Neural progenitor cell (in vitro differentiated cells): ENCODE measurements at regions not wholly inside any gene's neighbourhood (a gene's known extent, or its start where the extent isn't known, plus 50 kb on each side); places are given as distances from the start of the nearest gene placed in this dataset.

ENCODE experiments used
- EZH2 ChIP-seq: fragments of 200-600 bp; sonication (generic); IDR thresholded peaks from 2 replicates; pipeline ENCODE4 v1.6.1; 2017; ENCODE audit warnings: antibody characterized with exemption, mild to moderate bottlenecking, moderate library complexity
- TF ChIP-seq, protein P1 (sequence below): fragments of 200-600 bp; sonication (generic); IDR thresholded peaks from 2 replicates; pipeline ENCODE4 v1.5.1; 2017; ENCODE audit warnings: antibody characterized with exemption, mild to moderate bottlenecking

DNA sequence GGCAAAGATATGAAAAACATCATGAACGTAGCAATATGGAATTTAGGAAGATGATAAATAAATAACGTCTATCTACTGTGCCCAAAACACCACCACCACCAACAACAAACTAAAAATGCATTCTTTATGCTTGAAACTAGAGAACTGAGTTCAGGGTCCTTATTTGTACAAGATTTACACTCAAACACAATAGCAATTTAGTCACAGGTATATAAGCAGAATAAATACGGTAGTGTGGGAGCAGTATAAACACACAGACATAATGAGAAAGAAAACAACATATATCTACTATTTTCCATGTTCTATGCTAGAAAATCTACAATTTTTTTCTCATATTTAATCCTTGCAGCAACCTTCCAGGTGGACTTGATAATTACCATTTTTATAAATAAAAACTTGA is 64.3 kb downstream of the ARL4A start:
- TF ChIP-seq, protein P1, sequence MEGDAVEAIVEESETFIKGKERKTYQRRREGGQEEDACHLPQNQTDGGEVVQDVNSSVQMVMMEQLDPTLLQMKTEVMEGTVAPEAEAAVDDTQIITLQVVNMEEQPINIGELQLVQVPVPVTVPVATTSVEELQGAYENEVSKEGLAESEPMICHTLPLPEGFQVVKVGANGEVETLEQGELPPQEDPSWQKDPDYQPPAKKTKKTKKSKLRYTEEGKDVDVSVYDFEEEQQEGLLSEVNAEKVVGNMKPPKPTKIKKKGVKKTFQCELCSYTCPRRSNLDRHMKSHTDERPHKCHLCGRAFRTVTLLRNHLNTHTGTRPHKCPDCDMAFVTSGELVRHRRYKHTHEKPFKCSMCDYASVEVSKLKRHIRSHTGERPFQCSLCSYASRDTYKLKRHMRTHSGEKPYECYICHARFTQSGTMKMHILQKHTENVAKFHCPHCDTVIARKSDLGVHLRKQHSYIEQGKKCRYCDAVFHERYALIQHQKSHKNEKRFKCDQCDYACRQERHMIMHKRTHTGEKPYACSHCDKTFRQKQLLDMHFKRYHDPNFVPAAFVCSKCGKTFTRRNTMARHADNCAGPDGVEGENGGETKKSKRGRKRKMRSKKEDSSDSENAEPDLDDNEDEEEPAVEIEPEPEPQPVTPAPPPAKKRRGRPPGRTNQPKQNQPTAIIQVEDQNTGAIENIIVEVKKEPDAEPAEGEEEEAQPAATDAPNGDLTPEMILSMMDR = no peak
- no peak for TF ChIP-seq EZH2
